Hepatocyte (in vitro differentiated cells): ENCODE measurements at regions not wholly inside any gene's neighbourhood (a gene's known extent, or its start where the extent isn't known, plus 50 kb on each side); places are given as distances from the start of the nearest gene placed in this dataset.

Source experiments
- DNase-seq: peaks from one replicate; pipeline ENCODE4 v3.0.0-alpha.2; 2016; ENCODE audit warnings: low spot score
- H2AFZ ChIP-seq: fragments of 200-600 bp; sonication (generic); 2 replicates; pipeline ENCODE4 v1.6.0; 2016; ENCODE audit warnings: antibody characterized with exemption, mild to moderate bottlenecking
- H3K27ac ChIP-seq: fragments of 200-600 bp; sonication (generic); 2 replicates; pipeline ENCODE4 v1.5.1; 2016; ENCODE audit warnings: mild to moderate bottlenecking
- H3K27me3 ChIP-seq: fragments of 200-600 bp; sonication (generic); 2 replicates; pipeline ENCODE4 v1.6.1; 2016
- H3K36me3 ChIP-seq: fragments of 200-600 bp; sonication (generic); replicated peaks from 2 replicates; pipeline ENCODE4 v1.5.1; 2016; ENCODE audit warnings: low read depth; ENCODE audit not compliant: insufficient read depth
- H3K4me1 ChIP-seq: fragments of 200-600 bp; sonication (generic); 2 replicates; pipeline ENCODE4 v1.5.1; 2016; ENCODE audit warnings: mild to moderate bottlenecking, moderate library complexity; ENCODE audit not compliant: insufficient read depth
- H3K4me2 ChIP-seq: fragments of 200-600 bp; sonication (generic); 2 replicates; pipeline ENCODE4 v1.6.0; 2016
- H3K4me3 ChIP-seq: fragments of 200-600 bp; sonication (generic); 2 replicates; pipeline ENCODE4 v1.5.1; 2016; ENCODE audit warnings: mild to moderate bottlenecking
- H3K79me2 ChIP-seq: fragments of 200-600 bp; sonication (generic); 2 replicates; pipeline ENCODE4 v1.6.0; 2017; ENCODE audit warnings: mild to moderate bottlenecking
- H3K9me2 ChIP-seq: fragments of 200-600 bp; sonication (generic); replicated peaks from 2 replicates; pipeline ENCODE4 v1.6.0; 2017; ENCODE audit warnings: mild to moderate bottlenecking; ENCODE audit not compliant: insufficient read depth
- H3K9me3 ChIP-seq: fragments of 200-600 bp; sonication (generic); 2 replicates; pipeline ENCODE4 v1.5.1; 2016; ENCODE audit warnings: low read depth, mild to moderate bottlenecking
- H4K20me1 ChIP-seq: fragments of 200-600 bp; sonication (generic); 2 replicates; pipeline ENCODE4 v1.6.0; 2016; ENCODE audit warnings: mild to moderate bottlenecking; ENCODE audit not compliant: insufficient read depth, poor library complexity, severe bottlenecking
- CTCF ChIP-seq: fragments of 200-600 bp; sonication (generic); IDR thresholded peaks from 2 replicates; pipeline ENCODE4 v1.5.1; 2016; ENCODE audit warnings: antibody characterized with exemption, mild to moderate bottlenecking; ENCODE audit not compliant: poor library complexity
- EZH2 ChIP-seq: fragments of 200-600 bp; sonication (generic); IDR thresholded peaks from 2 replicates; pipeline ENCODE4 v1.6.1; 2016; ENCODE audit warnings: antibody characterized with exemption, mild to moderate bottlenecking, borderline replicate concordance
- EZH2phosphoT487 ChIP-seq: fragments of 200-600 bp; sonication (generic); IDR thresholded peaks from one replicate; pipeline ENCODE4 v1.6.1; 2018; ENCODE audit warnings: antibody characterized with exemption, mild to moderate bottlenecking, low read depth, moderate library complexity; ENCODE audit not compliant: unreplicated experiment, severe bottlenecking
- WGBS: methylation state at CpG from one replicate; pipeline ENCODE4 v1.1.6; 2016; ENCODE audit warnings: low lambda C conversion rate; ENCODE audit errors: missing lambda C conversion rate; 5-methylcytosine and 5-hydroxymethylcytosine counted together

DNA sequence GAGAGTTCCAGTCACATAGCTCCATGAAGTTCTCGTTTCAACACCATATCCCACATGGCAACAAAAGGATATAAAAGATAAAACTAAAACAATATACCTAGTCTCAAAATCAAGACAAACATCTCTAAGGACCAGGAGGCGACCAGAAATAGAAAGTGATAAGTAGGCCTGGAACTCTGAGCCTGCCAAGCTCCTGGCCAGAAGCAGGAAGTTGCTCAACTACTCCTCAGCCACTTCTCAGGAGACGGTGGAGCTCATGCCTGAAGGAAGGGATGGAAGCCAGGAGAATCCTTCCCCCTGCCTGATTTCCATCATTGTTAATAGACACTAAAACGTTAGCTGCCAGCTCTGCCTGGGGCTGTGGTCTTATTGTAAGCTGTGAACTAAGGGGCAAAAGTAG lies 94.7 kb downstream of the DISP1 start:
- Histone ChIP-seq H3K9me2 (no peaks in the 10 kb centered on the region), H3K4me2 (no peak overlapping the region), H3K79me2 (peaks cover 4% of the 10 kb centered on the region), H3K4me3 (no peak overlapping the region), H3K27ac (peak overlapping the region; percentile 14), H4K20me1 (no peaks in the 10 kb centered on the region), H3K27me3 (no peaks in the 10 kb centered on the region), H3K36me3 (no peaks in the 10 kb centered on the region), H3K9me3 (no peaks in the 10 kb centered on the region), H3K4me1 (peaks cover 13% of the 10 kb centered on the region), H2AFZ (no peak overlapping the region)
- DNase-seq: no peak
- no peak for TF ChIP-seq EZH2phosphoT487
- WGBS: 64% methylated on average over 4 of the region's 4 CpGs

DNA sequence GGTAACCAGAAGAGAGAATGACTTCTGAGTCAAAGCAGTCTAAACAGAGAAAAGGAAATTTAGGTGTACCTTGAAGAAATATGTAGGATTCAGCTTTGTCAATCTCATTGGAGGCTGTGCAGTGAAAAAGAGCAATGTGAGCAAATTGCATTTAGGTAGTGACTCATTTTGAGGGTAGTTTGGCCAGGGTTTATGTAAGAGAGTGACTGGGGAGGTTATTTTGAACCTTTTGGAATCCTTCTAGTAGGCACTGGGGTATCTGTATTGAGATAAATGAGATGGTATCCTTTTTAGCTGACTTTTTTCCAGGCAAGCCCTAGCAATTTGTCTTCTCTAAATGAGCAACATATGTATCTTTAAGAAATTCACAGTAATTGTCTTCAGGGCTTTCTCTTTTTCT lies 95.9 kb downstream of the DISP1 start:
- peaks cover 13% of the 10 kb centered on the region for H3K4me1 ChIP-seq
- no peaks in the 10 kb centered on the region for H3K9me3 ChIP-seq
- no peaks in the 10 kb centered on the region for H3K27me3 ChIP-seq
- H4K20me1 ChIP-seq: no peaks in the 10 kb centered on the region
- H3K79me2 ChIP-seq: peaks cover 4% of the 10 kb centered on the region
- H3K27ac ChIP-seq: no peak overlapping the region
- H3K4me2 ChIP-seq: no peak overlapping the region
- DNase-seq: no peak
- H3K36me3 ChIP-seq: no peaks in the 10 kb centered on the region
- TF ChIP-seq CTCF: no peak
- no peak for TF ChIP-seq EZH2
- no peak for TF ChIP-seq EZH2phosphoT487
- no peak overlapping the region for H2AFZ ChIP-seq
- H3K9me2 ChIP-seq: no peaks in the 10 kb centered on the region
- no peak overlapping the region for H3K4me3 ChIP-seq

DNA sequence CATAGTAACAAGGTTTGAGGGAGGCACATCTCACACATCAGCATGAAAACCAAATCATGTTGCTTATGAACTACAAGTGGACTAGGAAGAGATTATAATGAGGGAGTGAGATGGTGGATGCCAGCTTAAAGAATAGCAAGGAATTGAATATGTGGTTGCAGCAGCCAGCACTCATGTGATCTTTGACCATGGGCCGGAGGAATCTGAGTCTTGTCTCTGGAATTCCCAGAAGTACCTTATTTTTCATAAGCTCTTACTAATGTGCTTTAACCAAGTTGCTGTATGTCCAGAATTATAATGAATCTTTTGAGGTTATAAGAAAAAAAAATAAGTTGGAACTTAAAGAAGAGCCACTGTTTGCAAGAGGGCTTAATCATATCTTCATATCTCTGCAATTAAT lies 97.0 kb downstream of the DISP1 start:
- Histone ChIP-seq H3K27me3 (no peaks in the 10 kb centered on the region), H3K9me2 (no peaks in the 10 kb centered on the region), H2AFZ (no peak overlapping the region), H3K4me3 (no peak overlapping the region), H3K79me2 (peaks cover 4% of the 10 kb centered on the region), H4K20me1 (no peaks in the 10 kb centered on the region), H3K4me2 (no peak overlapping the region), H3K36me3 (no peaks in the 10 kb centered on the region), H3K9me3 (no peaks in the 10 kb centered on the region), H3K4me1 (peaks cover 13% of the 10 kb centered on the region), H3K27ac (no peak overlapping the region)
- 61% methylated on average over 1 of the region's 1 CpG for WGBS
- TF ChIP-seq CTCF: no peak
- no peak for TF ChIP-seq EZH2phosphoT487
- no peak for TF ChIP-seq EZH2
- DNase-seq: no peak

GRCh38 chr1:222912730-222913129 lies 97.9 kb downstream of the DISP1 start:
- peaks cover 4% of the 10 kb centered on the region for H3K79me2 ChIP-seq

More at GRCh38 chr1:222912730-222913129, 97.9 kb downstream of the DISP1 start:
- TF ChIP-seq EZH2phosphoT487: no peak
- TF ChIP-seq CTCF: no peak
- TF ChIP-seq EZH2: no peak
- Histone ChIP-seq H3K4me3 (no peak overlapping the region), H3K9me3 (no peaks in the 10 kb centered on the region), H3K9me2 (no peaks in the 10 kb centered on the region), H2AFZ (no peak overlapping the region), H3K36me3 (no peaks in the 10 kb centered on the region), H3K27ac (peak overlapping the region; percentile 23), H3K4me2 (no peak overlapping the region), H3K27me3 (no peaks in the 10 kb centered on the region), H4K20me1 (no peaks in the 10 kb centered on the region), H3K4me1 (peaks cover 13% of the 10 kb centered on the region)
- DNase-seq: no peak
